Lower leg skin (tissue), 3 donors: ENCODE measurements at regions not wholly inside any gene's neighbourhood (a gene's known extent, or its start where the extent isn't known, plus 50 kb on each side); places are given as distances from the start of the nearest gene placed in this dataset.

Source experiments
- POLR2A ChIP-seq, 2 donors: fragments of 450-650 bp; IDR thresholded peaks; one replicate each; pipeline ENCODE4 v1.6.1; 2016 to 2017; ENCODE audit warnings: antibody characterized with exemption in 2 of 2, mild to moderate bottlenecking in 1 of 2, moderate library complexity in 1 of 2
- TF ChIP-seq, protein P1 (sequence below), 3 donors: fragments of 450-650 bp; IDR thresholded peaks; one replicate each; pipeline ENCODE4 v1.5.1; 2016; ENCODE audit warnings: antibody characterized with exemption in 3 of 3, mild to moderate bottlenecking in 3 of 3, moderate library complexity in 2 of 3

DNA sequence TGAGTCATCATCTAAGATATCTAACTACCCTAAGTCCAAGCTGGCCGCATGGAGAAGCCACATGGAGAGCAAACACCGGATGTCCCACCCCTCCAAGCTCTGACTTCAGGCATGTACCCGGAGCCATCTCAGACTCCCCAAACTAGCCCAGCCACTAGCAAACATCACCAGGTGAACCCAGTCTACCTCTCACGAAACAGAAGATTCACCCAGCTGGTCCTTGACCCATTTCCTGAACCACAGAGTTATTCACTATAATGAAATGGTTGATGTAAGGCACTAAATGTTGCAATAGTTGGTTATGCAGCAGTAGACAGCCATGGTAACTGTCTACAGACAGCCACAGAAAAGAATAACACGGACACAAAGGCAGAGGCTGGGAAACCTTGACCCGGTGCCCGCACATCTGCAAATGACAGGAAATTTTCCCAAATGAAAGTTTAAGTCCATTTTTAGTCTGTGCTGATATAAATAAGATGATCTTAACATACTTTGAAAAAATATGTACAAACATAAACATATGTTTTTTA, 265.5 kb upstream of the ATP10A start:
- TF ChIP-seq, protein P1, sequence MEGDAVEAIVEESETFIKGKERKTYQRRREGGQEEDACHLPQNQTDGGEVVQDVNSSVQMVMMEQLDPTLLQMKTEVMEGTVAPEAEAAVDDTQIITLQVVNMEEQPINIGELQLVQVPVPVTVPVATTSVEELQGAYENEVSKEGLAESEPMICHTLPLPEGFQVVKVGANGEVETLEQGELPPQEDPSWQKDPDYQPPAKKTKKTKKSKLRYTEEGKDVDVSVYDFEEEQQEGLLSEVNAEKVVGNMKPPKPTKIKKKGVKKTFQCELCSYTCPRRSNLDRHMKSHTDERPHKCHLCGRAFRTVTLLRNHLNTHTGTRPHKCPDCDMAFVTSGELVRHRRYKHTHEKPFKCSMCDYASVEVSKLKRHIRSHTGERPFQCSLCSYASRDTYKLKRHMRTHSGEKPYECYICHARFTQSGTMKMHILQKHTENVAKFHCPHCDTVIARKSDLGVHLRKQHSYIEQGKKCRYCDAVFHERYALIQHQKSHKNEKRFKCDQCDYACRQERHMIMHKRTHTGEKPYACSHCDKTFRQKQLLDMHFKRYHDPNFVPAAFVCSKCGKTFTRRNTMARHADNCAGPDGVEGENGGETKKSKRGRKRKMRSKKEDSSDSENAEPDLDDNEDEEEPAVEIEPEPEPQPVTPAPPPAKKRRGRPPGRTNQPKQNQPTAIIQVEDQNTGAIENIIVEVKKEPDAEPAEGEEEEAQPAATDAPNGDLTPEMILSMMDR (IDR thresholded peaks at IDR 0.05) = no peak
- no peak for TF ChIP-seq POLR2A (IDR thresholded peaks at IDR 0.05)
